ENCODE measurements at regions not wholly inside any gene's neighbourhood (a gene's known extent, or its start where the extent isn't known, plus 50 kb on each side); places are given as distances from the start of the nearest gene placed in this dataset.

DNA sequence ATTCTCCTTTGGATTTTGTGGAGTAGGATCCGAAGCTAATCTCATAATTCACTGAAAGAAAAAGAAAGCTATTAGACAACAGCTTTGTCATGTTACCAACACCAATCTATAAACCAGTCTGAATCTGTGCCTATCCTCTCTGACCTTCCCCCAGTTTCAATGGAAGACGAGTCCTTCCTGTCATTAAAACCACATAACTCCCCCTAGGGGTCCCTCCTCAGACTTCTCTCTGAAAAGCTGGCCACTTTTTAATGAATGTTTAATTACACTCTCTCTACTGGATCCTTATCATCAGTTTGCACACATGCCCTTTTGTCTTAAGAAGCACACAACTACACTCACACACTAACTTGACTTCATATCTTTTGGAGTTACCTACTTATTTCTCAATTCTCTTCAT lies 98.0 kb upstream of the TSLP start:
- DNase-seq (ENCODE audit: low read depth in 1 of 2, low spot score in 2 of 2) (no peak), FAIRE-seq (no peak)
- Histone ChIP-seq H3K18ac (ENCODE audit: extremely low read depth, low read length) (no peak overlapping the region), H2BK15ac (ENCODE audit: low read length) (no peak overlapping the region), H3K9ac (replicated peaks in 1 of 4; ENCODE audit: extremely low read depth in 1 of 4, low read depth in 3 of 4, low read length in 3 of 4) (no peak overlapping the region), H3K4ac (replicated peaks; ENCODE audit: insufficient read length, low read depth, low read length) (no peak overlapping the region), H3K79me2 (ENCODE audit: control insufficient read depth in 1 of 2, insufficient read depth in 2 of 2, low read length in 2 of 2) (no peaks in the 10 kb centered on the region), H2AK5ac (ENCODE audit: low read depth, low read length) (no peak overlapping the region), H3K9me3 (ENCODE audit: insufficient read depth in 2 of 2, low read depth in 1 of 2, low read length in 1 of 2) (no peaks in the 10 kb centered on the region), H3K56ac (replicated peaks; ENCODE audit: insufficient read length, low read depth, low read length) (no peak overlapping the region), H3K79me1 (ENCODE audit: low read depth, low read length) (no peaks in the 10 kb centered on the region), H3K23ac (ENCODE audit: insufficient read length) (no peak overlapping the region), H3K27ac (ENCODE audit: low read depth, low read length) (no peak overlapping the region), H4K8ac (ENCODE audit: extremely low read depth, insufficient read depth, low read length) (no peak overlapping the region), H2AFZ (ENCODE audit: low read length) (no peak overlapping the region), H4K91ac (replicated peaks; ENCODE audit: insufficient read length, low read length) (no peak overlapping the region), H4K5ac (ENCODE audit: insufficient read length, low read depth, low read length) (no peak overlapping the region), H3K27me3 (replicated peaks in 1 of 4; ENCODE audit: control insufficient read depth in 3 of 4, extremely low read depth in 1 of 4, insufficient read depth in 3 of 4, low read length in 3 of 4) (no peaks in the 10 kb centered on the region), H2BK20ac (ENCODE audit: low read length) (no peak overlapping the region), H2BK5ac (ENCODE audit: low read depth, low read length) (no peak overlapping the region), H4K20me1 (replicated peaks in 1 of 2; ENCODE audit: control insufficient read depth in 1 of 2, insufficient read depth in 2 of 2, low read length in 2 of 2) (no peaks in the 10 kb centered on the region), H3K4me2 (ENCODE audit: insufficient read depth in 1 of 2, low read depth in 2 of 2, low read length in 2 of 2) (no peak overlapping the region), H3K36me3 (ENCODE audit: control insufficient read depth in 2 of 4, insufficient read depth in 4 of 4, low read length in 3 of 4) (no peaks in the 10 kb centered on the region), H3K23me2 (ENCODE audit: low read depth, low read length) (no peaks in the 10 kb centered on the region), H2BK12ac (ENCODE audit: low read depth, low read length) (no peak overlapping the region), H3K14ac (ENCODE audit: insufficient read length) (no peak overlapping the region), H2BK120ac (replicated peaks; ENCODE audit: low read depth, low read length) (no peak overlapping the region), H3K4me1 (replicated peaks in 1 of 4; ENCODE audit: control insufficient read depth in 3 of 4, insufficient read depth in 4 of 4, low read length in 3 of 4) (no peaks in the 10 kb centered on the region), H3K4me3 (ENCODE audit: extremely low read depth in 1 of 4, insufficient read depth in 2 of 4, low read depth in 3 of 4, low read length in 4 of 4) (no peak overlapping the region)
- 0 out of 4 replicates have a peak, but pooled peaks have one; percentile 8 to 10 for TF ChIP-seq RAD21 (IDR thresholded peaks at IDR 0.05 in 1 of 2, conservative IDR thresholded peaks at IDR 0.05 in 1 of 2; ENCODE audit: low read depth in 2 of 2, low read length in 2 of 2)
- TF ChIP-seq SP4 (IDR thresholded peaks at IDR 0.05; ENCODE audit: low read length) = no peak
- TF ChIP-seq SIRT6 (IDR thresholded peaks at IDR 0.05; ENCODE audit: low read length) = no peak
- no peak for TF ChIP-seq CEBPB (IDR thresholded peaks at IDR 0.05; ENCODE audit: low read depth, low read length)
- no peak for TF ChIP-seq TAF1 (IDR thresholded peaks at IDR 0.05; ENCODE audit: low read depth, low read length)
- TF ChIP-seq, protein P1, sequence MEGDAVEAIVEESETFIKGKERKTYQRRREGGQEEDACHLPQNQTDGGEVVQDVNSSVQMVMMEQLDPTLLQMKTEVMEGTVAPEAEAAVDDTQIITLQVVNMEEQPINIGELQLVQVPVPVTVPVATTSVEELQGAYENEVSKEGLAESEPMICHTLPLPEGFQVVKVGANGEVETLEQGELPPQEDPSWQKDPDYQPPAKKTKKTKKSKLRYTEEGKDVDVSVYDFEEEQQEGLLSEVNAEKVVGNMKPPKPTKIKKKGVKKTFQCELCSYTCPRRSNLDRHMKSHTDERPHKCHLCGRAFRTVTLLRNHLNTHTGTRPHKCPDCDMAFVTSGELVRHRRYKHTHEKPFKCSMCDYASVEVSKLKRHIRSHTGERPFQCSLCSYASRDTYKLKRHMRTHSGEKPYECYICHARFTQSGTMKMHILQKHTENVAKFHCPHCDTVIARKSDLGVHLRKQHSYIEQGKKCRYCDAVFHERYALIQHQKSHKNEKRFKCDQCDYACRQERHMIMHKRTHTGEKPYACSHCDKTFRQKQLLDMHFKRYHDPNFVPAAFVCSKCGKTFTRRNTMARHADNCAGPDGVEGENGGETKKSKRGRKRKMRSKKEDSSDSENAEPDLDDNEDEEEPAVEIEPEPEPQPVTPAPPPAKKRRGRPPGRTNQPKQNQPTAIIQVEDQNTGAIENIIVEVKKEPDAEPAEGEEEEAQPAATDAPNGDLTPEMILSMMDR (IDR thresholded peaks at IDR 0.05; ENCODE audit: control extremely low read depth in 1 of 3, insufficient read depth in 1 of 3, low read depth in 1 of 3, low read length in 3 of 3) = peak in 1 of 3 experiments; percentile 24; a peak in 1 of 4 replicates
- TF ChIP-seq GABPA (IDR thresholded peaks at IDR 0.05; ENCODE audit: borderline replicate concordance, insufficient read depth, low read length) = no peak
- 70% methylated on average over 2 of the region's 2 CpGs; no CpG with 5 or more reads in 1 of the 2 experiments for WGBS, 2 experiments (ENCODE audit: extremely low coverage in 1 of 2, insufficient coverage in 1 of 2, insufficient read length in 1 of 2, insufficient replicate concordance in 2 of 2, low coverage in 1 of 2, low lambda C conversion rate in 2 of 2, missing lambda C conversion rate in 1 of 2)
- CTCF ChIA-PET (ENCODE audit: partially characterized antibody) = interaction anchor here (1.2 to 2.2 kb wide), 5 partner anchors 9 to 32 kb away, joined by 4 to 7 read pairs (median 5); no protein-coding TSS in a partner anchor
- POLR2A ChIA-PET (ENCODE audit: partially characterized antibody) = no interaction called here
